Activated T-helper 17 cell treated with anti-CD3 and anti-CD28 coated beads, Interleukin-2, amount 50 U/mL, for 72 hours (primary cell): ENCODE measurements at regions not wholly inside any gene's neighbourhood (a gene's known extent, or its start where the extent isn't known, plus 50 kb on each side); places are given as distances from the start of the nearest gene placed in this dataset.
"Not testable (repeated sequence)": the region's sequence is repeated elsewhere in the genome, so short reads cannot be mapped to it uniquely, and the experiment has no call there.

Source experiments
- ATAC-seq: fragments of 150-1000 bp; cut with Tn5 transposase; replicated peaks from 2 replicates; pipeline ENCODE4 v1.10.0; 2021; ENCODE audit warnings: mild to moderate bottlenecking, moderate library complexity
- H3K27ac Mint-ChIP-seq: one replicate; pipeline ENCODE4 v1.8.0; 2022; ENCODE audit warnings: mixed read lengths
- H3K27me3 Mint-ChIP-seq: one replicate; pipeline ENCODE4 v1.8.0; 2022; ENCODE audit warnings: mixed read lengths
- H3K36me3 Mint-ChIP-seq: one replicate; pipeline ENCODE4 v1.8.0; 2022; ENCODE audit warnings: low read depth, mild to moderate bottlenecking, mixed read lengths
- H3K4me1 Mint-ChIP-seq: one replicate; pipeline ENCODE4 v1.8.0; 2022; ENCODE audit warnings: mixed read lengths
- H3K4me3 Mint-ChIP-seq: one replicate; pipeline ENCODE4 v1.8.0; 2022; ENCODE audit warnings: mild to moderate bottlenecking, mixed read lengths
- H3K9me3 Mint-ChIP-seq: one replicate; pipeline ENCODE4 v1.8.0; 2022; ENCODE audit warnings: mixed read lengths

DNA sequence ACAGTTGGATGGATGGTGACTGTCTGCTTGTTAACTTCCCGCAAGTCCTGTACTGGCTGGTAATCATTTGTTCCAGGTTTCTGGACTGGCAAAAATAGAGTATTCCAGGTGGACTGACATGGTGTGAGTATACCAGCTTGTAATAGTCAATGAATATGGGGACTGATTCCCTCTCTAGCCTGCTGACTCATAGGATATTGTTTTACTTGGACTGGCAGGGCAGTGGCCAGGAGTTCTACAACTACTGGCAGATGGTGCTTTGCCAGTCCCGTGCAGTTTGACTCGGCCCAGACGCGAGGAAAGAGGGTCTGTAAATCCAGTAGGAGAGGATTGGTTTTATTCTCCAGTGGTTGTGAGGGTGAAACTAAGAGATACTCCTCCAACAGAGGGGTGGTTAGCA lies 78.0 kb downstream of the PRR15 start:
- H3K36me3 Mint-ChIP-seq = no peaks in the 10 kb centered on the region
- no peak overlapping the region for H3K27ac Mint-ChIP-seq
- no peaks in the 10 kb centered on the region for H3K4me1 Mint-ChIP-seq
- no peak for ATAC-seq
- no peak overlapping the region for H3K4me3 Mint-ChIP-seq
- H3K27me3 Mint-ChIP-seq = peaks cover 3% of the 10 kb centered on the region
- no peaks in the 10 kb centered on the region for H3K9me3 Mint-ChIP-seq

DNA sequence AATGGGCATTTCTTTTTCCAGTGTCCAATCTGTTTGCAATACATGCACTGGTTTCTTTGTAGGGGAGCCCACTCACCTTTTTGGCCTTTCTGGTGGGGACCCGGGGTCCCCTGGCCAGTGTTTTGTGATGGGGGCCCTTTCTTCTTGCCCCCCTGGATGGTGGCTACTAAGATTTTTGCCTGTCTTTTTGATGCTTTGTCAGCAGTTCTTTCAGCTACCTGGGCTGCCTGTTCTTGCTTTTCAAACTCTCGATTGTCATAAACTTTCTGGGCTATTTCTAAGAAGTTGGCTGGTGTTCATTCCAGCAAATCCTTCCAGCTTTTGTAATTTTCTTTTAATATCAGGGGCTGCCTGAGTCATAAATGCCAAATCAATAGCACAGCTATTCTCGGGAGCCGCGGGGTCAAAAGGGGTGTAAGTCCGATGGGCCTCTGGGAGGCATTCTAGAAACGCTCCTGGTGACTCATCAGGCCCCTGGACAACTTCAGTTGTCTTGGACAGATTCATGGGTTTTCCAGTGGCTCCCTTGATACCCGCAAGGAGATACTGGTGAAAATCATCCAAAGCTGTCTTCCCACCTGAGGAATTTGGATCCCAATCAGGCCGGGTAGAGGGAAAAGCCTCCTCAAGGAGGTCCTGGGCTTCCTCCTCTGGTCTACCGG lies 79.0 kb downstream of the PRR15 start:
- ATAC-seq = no peak
- H3K27me3 Mint-ChIP-seq = peaks cover 3% of the 10 kb centered on the region
- no peak overlapping the region for H3K4me3 Mint-ChIP-seq
- no peaks in the 10 kb centered on the region for H3K4me1 Mint-ChIP-seq
- H3K9me3 Mint-ChIP-seq = no peaks in the 10 kb centered on the region
- no peak overlapping the region for H3K27ac Mint-ChIP-seq
- no peaks in the 10 kb centered on the region for H3K36me3 Mint-ChIP-seq

DNA sequence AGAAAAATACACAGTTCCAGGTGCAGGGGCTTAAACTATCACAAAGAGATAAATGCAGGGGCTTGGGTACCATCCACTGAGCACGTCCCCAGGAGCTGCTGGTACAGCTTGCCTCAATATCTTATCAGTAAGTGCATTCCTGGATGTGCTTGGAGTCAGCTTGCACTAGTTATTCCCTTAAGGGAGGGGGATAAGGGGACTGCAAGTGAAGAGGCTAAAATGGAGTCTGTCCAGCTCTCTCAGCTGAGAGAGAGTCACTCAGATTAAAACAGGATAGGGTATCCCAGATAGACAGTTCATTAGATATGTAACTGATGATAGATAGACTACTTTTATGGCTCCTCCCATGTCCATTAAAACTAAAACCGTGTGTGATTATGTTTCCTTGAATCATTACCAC lies 82.5 kb downstream of the PRR15 start:
- H3K27me3 Mint-ChIP-seq, H3K36me3 Mint-ChIP-seq, H3K27ac Mint-ChIP-seq, H3K9me3 Mint-ChIP-seq, H3K4me3 Mint-ChIP-seq, H3K4me1 Mint-ChIP-seq, ATAC-seq: not testable (repeated sequence)

DNA sequence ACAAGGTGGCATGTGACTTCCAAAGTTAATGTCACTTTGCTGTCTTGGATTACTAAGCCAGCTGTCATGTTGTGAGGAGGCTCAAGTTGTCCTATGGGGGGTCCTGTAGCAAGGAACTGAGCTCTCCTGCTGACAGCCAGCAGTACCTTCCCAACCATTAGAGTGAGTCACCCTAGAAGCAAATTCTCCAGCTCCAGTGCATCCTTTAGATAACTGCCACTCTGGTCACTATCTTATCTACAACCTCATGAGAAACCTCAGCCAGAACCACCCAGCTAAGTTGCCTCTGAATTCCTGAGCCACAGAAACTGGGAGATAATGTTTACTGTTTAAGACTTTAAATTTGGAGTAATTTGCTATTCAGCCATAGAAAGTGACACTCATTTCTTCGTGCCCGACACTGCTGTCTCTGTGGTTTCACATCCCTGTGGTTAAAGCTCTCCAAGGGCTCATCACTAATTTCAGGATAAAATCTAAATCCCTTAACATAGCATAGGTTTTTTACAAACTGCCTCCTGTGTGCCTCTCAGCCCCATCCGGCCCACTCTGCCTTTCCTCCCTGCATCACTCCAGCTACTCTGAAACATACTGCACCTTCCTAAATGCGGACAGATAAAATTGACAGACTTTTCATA lies 83.5 kb downstream of the PRR15 start:
- Mint-ChIP-seq H3K4me3 (no peak overlapping the region), H3K4me1 (no peaks in the 10 kb centered on the region), H3K27me3 (peaks cover 3% of the 10 kb centered on the region), H3K9me3 (no peaks in the 10 kb centered on the region), H3K36me3 (no peaks in the 10 kb centered on the region), H3K27ac (no peak overlapping the region)
- no peak for ATAC-seq

DNA sequence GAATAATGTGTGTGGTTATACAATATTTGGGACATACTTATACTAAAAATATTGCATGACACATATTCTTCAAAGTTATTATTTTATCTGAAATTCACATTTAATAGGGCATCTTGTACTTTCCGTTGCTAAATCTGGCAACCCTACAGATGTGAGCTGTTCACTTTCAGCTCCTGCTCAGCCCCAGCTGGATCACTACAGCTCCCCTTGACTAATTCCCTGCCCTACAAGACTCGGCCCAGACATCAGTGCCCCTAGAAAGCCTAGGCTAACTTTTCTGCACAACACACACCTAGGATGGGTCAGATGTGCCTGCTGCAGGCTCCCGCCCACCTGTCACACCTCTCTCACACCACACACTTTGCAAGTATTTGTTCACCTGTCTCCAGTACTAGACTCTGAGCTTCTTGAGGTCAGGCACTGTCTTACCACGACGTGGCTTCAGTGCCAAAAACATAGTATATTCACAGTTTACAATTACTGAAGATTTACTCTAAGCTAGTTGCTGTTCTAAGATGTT lies 84.1 kb downstream of the PRR15 start:
- not testable (repeated sequence) for H3K36me3 Mint-ChIP-seq, H3K4me3 Mint-ChIP-seq, H3K9me3 Mint-ChIP-seq, H3K27me3 Mint-ChIP-seq, H3K4me1 Mint-ChIP-seq, ATAC-seq, H3K27ac Mint-ChIP-seq

DNA sequence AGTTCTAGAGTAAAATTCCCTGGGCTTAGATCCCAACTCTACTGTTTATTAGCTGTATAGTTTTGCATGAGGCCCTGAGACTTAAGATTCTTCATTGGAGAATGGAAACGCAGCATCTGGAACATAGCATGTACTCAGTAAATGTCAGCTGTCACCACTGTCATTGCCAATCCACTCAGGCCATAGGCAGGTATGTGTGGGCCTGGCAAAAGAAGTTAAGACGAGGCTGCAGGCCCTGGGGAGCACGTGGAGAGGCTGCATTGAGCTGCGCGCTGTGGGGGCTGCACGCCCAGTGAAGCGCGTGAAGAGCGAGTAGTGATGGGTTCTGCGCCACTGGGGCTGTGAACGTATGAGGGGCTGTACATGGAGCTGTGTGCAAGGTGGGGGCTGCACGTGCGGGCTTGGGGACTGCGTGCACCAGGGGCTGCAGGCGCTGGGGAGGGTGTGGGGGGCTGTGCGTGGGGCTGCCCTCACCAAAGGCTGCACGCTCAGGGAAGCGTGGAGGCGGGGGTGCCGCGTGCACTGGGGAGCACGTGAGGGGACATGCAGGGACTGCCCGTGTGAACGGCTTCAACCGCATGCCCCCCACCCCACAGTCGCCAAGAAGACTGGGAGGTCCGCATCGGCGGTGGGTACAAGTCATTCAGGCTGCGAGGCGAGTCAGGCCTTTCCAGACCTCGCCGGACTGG lies 85.5 kb downstream of the PRR15 start:
- Mint-ChIP-seq H3K4me1 (no peaks in the 10 kb centered on the region), H3K27me3 (peaks cover 2% of the 10 kb centered on the region), H3K27ac (no peak overlapping the region), H3K4me3 (no peak overlapping the region), H3K9me3 (no peaks in the 10 kb centered on the region), H3K36me3 (no peaks in the 10 kb centered on the region)
- no peak for ATAC-seq

DNA sequence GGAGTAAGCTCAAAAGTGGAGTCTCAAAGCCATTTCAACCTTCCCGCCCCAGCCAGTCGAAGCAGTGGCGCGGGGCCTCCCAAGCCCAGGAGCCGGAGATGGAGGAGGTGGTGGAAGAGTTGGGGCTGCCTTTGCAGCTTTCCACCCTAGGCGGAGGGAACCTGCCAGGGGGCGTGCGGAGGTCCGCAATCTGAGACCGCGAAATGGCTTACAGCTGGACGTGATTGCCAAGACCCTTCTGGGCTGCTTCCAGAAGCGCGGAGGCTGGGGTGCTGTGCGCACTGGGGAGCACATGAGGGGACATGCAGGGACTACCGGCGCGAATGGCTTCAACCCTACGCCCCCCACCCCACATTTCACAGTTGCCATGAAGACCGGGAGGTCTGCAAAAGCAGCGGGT lies 86.2 kb downstream of the PRR15 start:
- no peak for ATAC-seq

DNA sequence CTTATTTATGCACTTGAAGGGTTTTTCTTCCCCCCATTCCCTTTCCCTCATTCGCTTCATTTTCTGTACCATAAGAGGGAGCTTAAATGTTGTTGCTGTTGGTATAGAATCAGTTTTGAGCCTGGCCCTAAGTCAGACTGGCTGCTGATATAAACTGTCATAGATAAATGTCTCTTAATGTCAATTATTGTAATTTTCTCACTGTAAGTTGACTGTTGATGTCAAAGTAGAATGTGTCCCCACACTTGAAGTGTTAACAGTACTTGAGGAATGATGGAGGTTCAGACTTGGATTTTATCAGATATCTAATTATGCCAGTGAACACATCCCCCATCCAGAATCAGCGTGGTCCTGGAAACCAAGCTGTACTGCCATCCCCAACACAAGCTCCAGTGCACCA lies 87.8 kb downstream of the PRR15 start:
- ATAC-seq = no peak
- Mint-ChIP-seq H3K4me1 (no peaks in the 10 kb centered on the region), H3K9me3 (no peaks in the 10 kb centered on the region), H3K4me3 (no peak overlapping the region), H3K27me3 (no peaks in the 10 kb centered on the region), H3K36me3 (no peaks in the 10 kb centered on the region), H3K27ac (no peak overlapping the region)

More for the DNA sequence above, 86.2 kb downstream of the PRR15 start:
- Mint-ChIP-seq H3K36me3 (no peaks in the 10 kb centered on the region), H3K27ac (no peak overlapping the region), H3K4me3 (no peak overlapping the region), H3K27me3 (no peaks in the 10 kb centered on the region), H3K9me3 (no peaks in the 10 kb centered on the region), H3K4me1 (no peaks in the 10 kb centered on the region)

DNA sequence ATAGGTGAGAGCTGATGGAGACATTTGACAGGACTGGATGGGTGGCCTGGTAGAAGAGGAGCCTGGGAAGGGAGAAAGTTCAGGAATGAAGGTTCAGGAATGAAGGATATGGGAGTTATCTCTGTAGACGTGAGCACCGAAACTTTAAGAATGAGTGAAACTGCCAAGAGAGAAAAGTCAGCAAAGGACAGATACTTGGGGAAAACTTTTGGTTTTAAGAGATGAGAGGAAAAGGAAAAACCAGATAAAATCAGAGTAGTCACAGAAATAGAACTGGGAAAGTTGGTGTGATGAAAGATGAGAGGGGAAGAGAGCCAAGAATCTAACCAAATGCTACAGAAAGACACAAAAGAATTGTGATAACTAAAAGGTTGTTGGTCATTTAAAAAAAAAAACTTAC lies 88.9 kb downstream of the PRR15 start:
- no peak overlapping the region for H3K4me3 Mint-ChIP-seq

DNA sequence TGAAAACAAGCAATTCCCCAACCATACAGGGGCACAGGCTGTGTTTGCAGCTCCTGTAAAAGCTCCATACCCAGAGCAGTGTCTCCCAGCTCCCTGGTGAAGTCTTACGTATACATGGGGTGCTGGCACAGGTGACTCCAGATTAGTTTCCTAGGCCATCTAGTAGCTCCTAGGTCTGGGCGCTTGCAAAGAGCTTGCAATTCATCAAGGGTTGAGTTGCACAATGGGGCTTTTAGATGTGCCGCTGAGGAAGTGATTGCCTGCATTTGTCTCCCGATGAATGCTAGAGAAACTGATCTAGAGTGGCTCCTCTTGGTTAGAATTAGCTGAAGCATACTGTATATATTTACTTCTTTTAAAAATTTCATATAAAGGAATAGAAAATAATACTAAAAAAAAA lies 90.7 kb downstream of the PRR15 start:
- ATAC-seq, H3K27ac Mint-ChIP-seq, H3K9me3 Mint-ChIP-seq, H3K4me3 Mint-ChIP-seq, H3K36me3 Mint-ChIP-seq, H3K27me3 Mint-ChIP-seq, H3K4me1 Mint-ChIP-seq: not testable (repeated sequence)

More for the DNA sequence above, 88.9 kb downstream of the PRR15 start:
- no peak overlapping the region for H3K27ac Mint-ChIP-seq
- H3K36me3 Mint-ChIP-seq = no peaks in the 10 kb centered on the region
- no peaks in the 10 kb centered on the region for H3K4me1 Mint-ChIP-seq
- no peaks in the 10 kb centered on the region for H3K9me3 Mint-ChIP-seq
- ATAC-seq = no peak
- H3K27me3 Mint-ChIP-seq = no peaks in the 10 kb centered on the region

DNA sequence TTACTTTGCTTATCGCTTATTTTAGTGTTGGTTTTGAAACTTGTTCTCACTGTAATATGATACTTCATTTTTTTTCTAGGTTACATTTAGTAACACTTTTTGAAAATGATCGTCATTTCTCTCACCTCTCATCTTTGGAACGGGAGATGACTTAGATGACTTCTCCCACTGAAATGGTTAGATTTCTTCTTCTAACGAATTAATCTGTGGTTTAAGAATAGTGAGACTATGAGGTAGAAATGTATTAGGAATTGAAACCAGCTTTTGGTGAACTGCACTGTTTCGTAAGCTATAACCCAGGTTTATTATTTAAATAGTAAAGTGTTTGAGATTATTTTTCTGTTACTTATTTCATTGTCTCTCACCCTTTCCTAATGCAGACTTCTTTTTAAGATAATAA lies 93.7 kb downstream of the PRR15 start:
- peaks cover 3% of the 10 kb centered on the region for H3K27me3 Mint-ChIP-seq
- ATAC-seq = no peak
- no peaks in the 10 kb centered on the region for H3K9me3 Mint-ChIP-seq
- H3K4me3 Mint-ChIP-seq = no peak overlapping the region
- no peaks in the 10 kb centered on the region for H3K4me1 Mint-ChIP-seq
- no peaks in the 10 kb centered on the region for H3K36me3 Mint-ChIP-seq
- H3K27ac Mint-ChIP-seq = no peak overlapping the region

DNA sequence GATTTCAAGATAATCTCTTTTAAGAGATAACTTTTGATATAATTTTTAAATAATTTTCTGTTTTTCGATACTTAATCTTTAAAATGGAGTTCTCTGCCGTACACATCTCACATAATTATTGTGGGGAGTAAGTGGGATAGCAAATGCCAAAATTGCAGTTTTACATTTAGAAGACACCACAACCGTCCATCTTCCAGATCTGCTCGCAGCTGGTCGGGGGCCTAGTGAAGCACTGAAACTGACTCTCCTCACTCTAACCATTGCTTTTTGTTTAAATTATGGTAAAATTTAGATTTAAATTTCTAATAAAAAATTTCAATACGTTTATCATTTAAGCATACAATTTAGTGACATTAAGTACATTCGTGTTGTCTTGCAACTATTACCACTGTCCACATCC lies 94.2 kb downstream of the PRR15 start:
- Mint-ChIP-seq H3K4me1 (no peaks in the 10 kb centered on the region), H3K4me3 (no peak overlapping the region), H3K9me3 (no peaks in the 10 kb centered on the region), H3K36me3 (no peaks in the 10 kb centered on the region), H3K27me3 (peaks cover 5% of the 10 kb centered on the region), H3K27ac (no peak overlapping the region)
- ATAC-seq = no peak

DNA sequence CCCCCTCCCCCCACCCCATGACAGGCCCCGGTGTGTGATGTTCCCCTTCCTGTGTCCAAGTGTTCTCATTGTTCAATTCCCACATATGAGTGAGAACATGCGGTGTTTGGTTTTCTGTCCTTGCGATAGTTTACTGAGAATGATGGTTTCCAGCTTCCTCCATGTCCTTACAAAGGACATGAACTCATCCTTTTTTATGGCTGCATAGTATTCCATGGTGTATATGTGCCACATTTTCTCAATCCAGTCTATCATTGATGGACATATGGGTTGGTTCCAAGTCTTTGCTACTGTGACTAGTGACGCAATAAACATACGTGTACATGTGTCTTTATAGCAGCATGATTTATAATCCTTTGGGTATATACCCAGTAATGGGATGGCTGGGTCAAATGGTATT lies 95.6 kb downstream of the PRR15 start:
- not testable (repeated sequence) for H3K27ac Mint-ChIP-seq, H3K36me3 Mint-ChIP-seq, ATAC-seq

DNA sequence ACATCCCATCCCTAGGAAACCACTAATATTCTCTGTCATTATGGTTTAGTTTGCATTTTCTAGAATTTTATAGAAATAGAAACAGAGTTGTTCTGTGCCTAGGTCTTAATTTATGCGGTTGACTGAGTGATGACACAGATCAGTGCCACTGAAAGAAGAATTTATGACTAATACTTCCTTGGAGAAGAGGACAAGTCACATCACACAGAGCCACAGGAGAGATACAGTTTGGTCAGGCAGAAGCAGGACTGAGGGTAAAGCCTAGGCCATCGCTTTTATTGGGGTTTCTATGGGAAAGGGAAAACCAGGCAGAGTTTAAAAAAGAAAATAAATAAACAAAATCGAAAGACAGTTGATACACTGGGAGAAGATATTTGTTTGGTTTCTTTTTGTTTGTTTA lies 99.3 kb downstream of the PRR15 start:
- ATAC-seq = peak; percentile 42
- not testable (repeated sequence) for H3K4me1 Mint-ChIP-seq, H3K27ac Mint-ChIP-seq, H3K36me3 Mint-ChIP-seq, H3K9me3 Mint-ChIP-seq, H3K4me3 Mint-ChIP-seq
- H3K27me3 Mint-ChIP-seq = peaks cover 15% of the 10 kb centered on the region

More for the DNA sequence above, 95.6 kb downstream of the PRR15 start:
- not testable (repeated sequence) for H3K9me3 Mint-ChIP-seq, H3K4me3 Mint-ChIP-seq, H3K4me1 Mint-ChIP-seq, H3K27me3 Mint-ChIP-seq

DNA sequence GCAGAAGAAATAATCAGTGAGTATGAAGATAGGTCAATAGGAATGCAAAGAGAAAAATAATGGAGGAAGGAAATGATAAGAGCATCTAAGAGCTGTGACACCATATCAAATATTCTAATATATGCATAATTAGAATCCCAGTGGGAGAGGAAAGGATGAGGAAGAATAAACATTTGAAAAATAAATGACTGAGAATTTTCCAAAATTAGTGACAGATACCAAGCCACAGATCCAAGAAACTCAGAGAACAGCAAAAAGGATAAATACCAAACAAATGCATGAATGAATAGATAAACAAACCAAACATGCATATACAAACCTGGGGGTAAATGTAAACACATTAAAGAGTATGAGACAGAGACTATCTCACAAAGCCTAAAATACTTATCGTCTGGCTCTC lies 101.4 kb downstream of the PRR15 start:
- peaks cover 23% of the 10 kb centered on the region for H3K27me3 Mint-ChIP-seq
- not testable (repeated sequence) for H3K36me3 Mint-ChIP-seq, H3K9me3 Mint-ChIP-seq, ATAC-seq, H3K4me3 Mint-ChIP-seq, H3K27ac Mint-ChIP-seq, H3K4me1 Mint-ChIP-seq
